ENCODE measurements at regions not wholly inside any gene's neighbourhood (a gene's known extent, or its start where the extent isn't known, plus 50 kb on each side); places are given as distances from the start of the nearest gene placed in this dataset.

DNA sequence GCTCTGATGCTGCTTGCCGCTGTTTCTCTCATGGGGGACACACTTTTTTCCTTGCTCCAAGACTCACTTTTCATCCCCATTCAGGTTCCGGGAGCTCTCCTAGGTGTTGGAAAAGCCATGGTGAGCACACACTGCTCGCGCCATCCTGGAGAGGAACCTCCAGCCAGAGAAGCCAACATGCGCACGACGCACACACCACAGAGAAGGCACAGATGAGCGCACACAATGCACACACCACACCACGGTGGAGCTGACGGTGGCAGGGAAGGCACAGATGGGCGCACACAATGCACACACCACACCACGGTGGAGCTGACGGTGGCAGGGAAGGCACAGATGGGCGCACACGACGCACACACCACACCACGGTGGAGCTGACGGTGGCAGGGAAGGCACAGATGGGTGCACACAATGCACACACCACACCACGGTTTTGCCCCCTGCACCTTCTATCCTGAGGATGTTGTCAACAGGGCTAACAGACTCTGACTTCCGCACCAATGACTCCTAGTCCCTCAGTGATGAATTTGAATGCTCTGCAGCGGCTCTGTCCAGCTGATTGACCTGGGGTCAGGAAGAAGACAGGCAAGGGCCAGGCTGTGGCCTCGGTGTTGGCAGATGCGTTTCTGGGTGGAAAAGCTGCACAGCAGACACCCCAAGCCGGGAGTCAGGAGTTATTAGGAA, 154.7 kb downstream of the ERMARD start:
- no peak for DNase-seq (ENCODE audit: extremely low read depth, low read depth)

DNA sequence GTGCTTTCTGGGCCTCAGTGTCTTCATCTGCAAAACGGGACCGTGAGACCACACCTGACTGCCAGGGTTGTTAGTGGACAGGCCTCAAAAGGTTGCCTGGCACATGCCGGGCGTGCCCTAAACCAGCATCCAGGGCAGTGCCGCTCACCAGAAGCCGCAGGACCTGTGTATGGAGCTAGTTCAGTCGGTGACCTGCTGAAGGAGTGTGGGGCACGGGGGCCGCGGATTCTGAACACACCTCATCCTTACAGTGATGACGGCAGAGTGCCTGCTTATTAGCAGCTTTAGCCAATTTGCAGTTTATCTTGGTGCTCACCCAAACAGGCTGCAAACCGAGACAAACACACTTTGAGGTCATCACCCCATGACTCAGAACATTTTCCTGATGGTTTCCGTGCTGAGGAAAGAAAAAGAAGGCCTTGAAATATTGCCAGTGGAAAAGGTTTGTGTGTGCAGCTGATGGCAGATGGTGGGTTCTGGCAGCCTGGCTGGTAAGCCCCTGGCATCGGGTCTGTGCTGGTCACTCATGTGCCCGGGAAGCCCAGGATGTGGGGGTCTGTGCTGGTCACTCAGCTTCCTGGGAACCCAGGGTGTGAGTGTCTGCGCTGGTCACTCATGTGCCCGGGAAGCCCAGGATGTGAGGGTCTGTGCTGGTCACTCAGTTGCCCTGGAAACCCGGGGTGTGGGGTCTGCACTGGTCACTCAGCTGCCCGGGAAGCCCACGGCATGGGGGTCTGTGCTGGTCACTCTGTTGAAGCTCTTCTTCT, 153.8 kb downstream of the ERMARD start:
- no peak for DNase-seq (ENCODE audit: extremely low read depth, low read depth)

- no peak for DNase-seq (ENCODE audit: extremely low read depth, low read depth)
Observed at GRCh38 chr6:169904051-169904922, 152.9 kb downstream of the ERMARD start.

DNA sequence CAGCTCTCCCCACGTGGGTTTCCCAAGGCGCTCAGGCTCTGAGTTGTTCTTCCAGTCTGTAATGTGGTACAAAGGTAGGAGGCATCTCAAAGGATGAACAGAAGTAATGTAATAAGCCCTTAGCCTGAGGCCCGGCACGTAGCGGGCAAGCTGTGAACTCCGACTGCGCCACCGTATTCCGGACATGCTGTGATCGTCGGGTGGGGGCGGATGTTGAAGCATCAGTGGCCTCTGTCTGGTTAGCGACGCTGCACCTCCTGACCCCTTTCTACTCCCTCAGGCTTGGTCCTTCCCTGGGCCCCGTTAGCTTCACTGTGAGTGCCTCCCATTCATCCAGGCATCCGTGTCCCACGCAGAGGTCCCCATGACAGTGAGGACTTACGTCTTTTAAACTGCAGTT, 151.7 kb downstream of the ERMARD start:
- no peak for DNase-seq (ENCODE audit: extremely low read depth, low read depth)

GRCh38 chr6:169902604-169903003, 151.2 kb downstream of the ERMARD start:
- no peak for DNase-seq (ENCODE audit: extremely low read depth, low read depth)

DNA sequence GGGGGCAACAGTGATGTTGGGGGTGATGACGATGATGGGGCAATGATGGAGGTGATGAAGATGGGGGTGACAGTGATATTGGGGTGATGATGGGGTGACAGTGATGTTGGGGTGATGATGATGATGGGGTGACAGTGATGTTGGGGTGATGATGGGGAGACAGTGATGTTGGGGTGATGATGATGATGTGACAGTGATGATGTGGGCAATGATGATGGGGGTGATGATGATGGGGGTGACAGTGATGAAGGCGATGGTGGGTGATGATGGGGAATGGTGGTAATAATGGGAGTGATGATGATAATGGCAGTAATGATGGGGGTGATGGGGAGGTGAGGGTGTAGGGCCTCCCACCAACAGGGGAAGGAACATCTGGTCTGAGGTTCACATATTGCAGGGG, 150.6 kb downstream of the ERMARD start:
- DNase-seq (ENCODE audit: extremely low read depth, low read depth), result no peak

GRCh38 chr6:169899481-169900145, 148.2 kb downstream of the ERMARD start:
- DNase-seq (ENCODE audit: extremely low read depth, low read depth), result no peak

DNA sequence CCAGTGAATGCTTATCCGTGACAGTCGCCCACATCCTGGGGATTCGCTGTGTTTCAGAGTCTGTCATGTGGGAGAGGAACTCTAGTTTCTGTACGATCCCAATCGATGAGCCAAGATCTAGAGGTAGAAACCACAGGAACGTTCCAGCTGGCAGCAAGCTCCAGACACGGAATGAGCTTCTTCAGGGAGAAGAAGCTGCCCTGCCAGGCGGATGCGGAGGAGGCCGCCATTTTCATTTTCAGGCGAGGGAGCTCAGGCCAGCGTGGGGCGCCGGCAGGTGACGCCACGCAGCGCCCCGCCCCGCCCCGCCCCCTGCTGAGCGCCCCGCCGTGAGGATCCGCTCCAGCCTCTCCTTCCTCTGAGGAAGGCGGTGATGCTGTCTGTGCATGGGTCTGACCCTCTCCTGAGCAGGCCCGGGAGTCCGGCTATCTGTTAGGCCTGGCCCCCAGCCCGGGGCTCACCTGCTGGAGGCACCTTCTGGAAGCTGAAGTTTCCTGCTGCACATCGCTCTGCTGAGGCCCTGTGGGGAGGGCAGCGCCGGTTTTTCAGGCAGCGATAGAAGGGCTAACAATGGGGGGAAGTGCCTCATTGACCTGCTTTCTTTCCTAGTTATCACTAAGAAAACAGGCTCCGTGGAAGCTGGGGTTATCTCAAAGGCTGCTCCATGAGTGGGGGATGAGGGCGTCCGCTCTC, 147.5 kb downstream of the ERMARD start:
- DNase-seq (ENCODE audit: extremely low read depth, low read depth), result no peak

GRCh38 chr6:169897601-169898358, 146.4 kb downstream of the ERMARD start:
- no peak for DNase-seq (ENCODE audit: extremely low read depth, low read depth)

- no peak for DNase-seq (ENCODE audit: extremely low read depth, low read depth)
Observed at GRCh38 chr6:169896826-169897456, 145.5 kb downstream of the ERMARD start.

DNA sequence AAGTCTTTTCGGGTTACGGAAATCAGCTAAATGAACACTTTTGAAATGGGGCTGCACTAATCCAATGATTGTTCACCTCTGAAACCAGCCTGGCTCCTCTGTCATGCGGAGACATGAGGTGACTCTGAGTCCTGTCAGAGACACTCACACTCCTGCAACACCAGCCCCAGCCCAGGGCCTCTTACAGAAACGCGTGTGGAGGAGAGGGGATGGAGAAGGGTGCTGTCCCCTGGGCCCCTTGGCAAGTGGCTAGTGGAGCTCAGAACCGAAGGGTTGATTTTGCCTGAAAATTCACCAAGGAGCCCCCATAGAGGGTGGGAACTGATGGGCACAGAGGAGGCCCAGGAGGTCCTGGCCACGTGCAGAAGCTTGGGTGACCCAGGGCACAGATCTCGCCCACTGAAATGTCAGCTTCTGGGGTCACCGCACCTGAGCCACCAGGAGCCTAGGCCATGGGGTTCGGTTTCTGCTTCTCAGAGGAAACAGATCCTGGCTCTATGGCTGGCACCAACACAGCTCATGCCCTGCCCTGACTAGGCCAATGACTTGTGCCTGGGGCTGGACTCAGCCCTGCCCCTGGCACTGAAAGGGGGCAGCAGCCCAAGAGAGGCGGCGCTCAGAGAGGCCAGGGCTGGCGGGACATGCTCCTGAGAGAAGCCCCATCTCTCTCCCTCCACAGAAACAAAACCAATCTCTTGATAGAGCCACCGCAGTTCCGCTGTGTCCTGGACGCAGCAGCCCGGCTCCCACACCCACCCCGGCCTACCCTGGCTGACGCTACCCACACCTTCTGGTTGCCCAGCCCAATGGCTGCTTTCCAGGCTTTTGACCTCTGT, 144.7 kb downstream of the ERMARD start:
- DNase-seq (ENCODE audit: extremely low read depth, low read depth), result no peak

- DNase-seq (ENCODE audit: extremely low read depth, low read depth), result no peak
Observed at GRCh38 chr6:169895000-169895759, 143.8 kb downstream of the ERMARD start.

DNA sequence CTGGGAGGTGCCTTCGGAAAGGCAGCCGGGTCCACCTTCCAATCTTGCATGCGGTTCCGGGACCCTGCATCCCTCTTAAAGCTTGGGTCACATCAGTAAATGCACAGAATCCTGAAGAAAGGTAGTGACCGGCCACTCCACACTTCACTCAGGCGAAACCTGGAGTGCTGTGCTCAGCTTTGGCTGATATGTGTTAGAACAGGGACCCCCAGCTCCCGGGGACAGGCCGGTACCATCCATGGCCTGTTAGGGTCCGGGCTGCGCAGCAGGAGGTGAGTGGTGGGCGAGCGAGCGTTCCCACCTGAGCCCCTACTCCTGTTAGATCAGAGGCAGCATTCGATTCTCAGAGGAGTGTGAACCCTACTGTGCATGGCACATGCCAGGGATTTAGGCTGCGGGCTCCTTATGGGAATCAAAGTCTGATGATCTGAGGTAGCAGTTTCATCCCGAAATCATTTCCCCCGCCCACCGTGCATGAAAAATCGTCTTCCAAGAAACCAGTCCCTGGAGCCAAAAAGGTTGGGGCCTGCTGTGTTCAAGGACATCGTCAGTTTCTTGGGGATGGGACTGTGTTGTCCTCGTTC, 143.0 kb downstream of the ERMARD start:
- no peak for DNase-seq (ENCODE audit: extremely low read depth, low read depth)

GRCh38 chr6:169893624-169894023, 142.2 kb downstream of the ERMARD start:
- no peak for DNase-seq (ENCODE audit: extremely low read depth, low read depth)

DNA sequence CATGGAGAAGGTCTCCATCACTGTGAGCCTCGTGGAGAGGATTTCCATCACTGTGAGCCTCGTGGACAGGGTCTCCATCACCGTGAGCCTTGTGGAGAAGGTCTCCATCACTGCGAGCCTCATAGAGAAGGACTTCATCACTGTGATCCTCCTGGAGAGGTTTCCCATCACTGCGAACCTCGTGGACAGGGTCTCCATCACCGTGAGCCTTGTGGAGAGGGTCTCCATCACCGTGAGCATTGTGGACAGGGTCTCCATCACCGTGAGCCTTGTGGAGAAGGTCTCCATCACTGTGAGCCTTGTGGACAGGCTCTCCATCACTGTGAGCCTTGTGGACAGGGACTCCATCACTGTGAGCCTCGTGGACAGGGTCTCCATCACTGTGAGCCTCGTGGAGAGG, 140.4 kb downstream of the ERMARD start:
- DNase-seq (ENCODE audit: extremely low read depth, low read depth), result no peak

- no peak for DNase-seq (ENCODE audit: extremely low read depth, low read depth)
Observed at GRCh38 chr6:169891421-169891820, 140.0 kb downstream of the ERMARD start.

- no peak for DNase-seq (ENCODE audit: extremely low read depth, low read depth)
Observed at GRCh38 chr6:169890901-169891300, 139.5 kb downstream of the ERMARD start.

Measured in NCI-H460 (cell line).